Colonic mucosa (tissue), 4 donors: ENCODE measurements at regions not wholly inside any gene's neighbourhood (a gene's known extent, or its start where the extent isn't known, plus 50 kb on each side); places are given as distances from the start of the nearest gene placed in this dataset.

ENCODE experiments used
- DNase-seq: peaks from one replicate; pipeline ENCODE4 v3.0.0-alpha.2; 2020
- H3K27ac ChIP-seq: fragments of 200-600 bp; one replicate; pipeline ENCODE4 v1.8.0; 2021
- H3K27me3 ChIP-seq: fragments of 200-600 bp; one replicate; pipeline ENCODE4 v1.8.0; 2021
- H3K36me3 ChIP-seq: fragments of 200-600 bp; one replicate; pipeline ENCODE4 v1.8.0; 2021
- H3K4me1 ChIP-seq: fragments of 200-600 bp; one replicate; pipeline ENCODE4 v1.8.0; 2021; ENCODE audit warnings: mild to moderate bottlenecking
- H3K4me3 ChIP-seq: fragments of 200-600 bp; one replicate; pipeline ENCODE4 v1.8.0; 2021
- H3K9ac ChIP-seq, 2 donors: one replicate each; pipeline ENCODE4 v1.7.0; 2013; ENCODE audit warnings: control low read depth in 2 of 2, low read depth in 2 of 2, low read length in 2 of 2
- H3K9me3 ChIP-seq: fragments of 200-600 bp; one replicate; pipeline ENCODE4 v1.8.0; 2021
- CTCF ChIP-seq: fragments of 200-600 bp; IDR thresholded peaks from one replicate; pipeline ENCODE4 v1.8.0; 2022; ENCODE audit warnings: antibody characterized with exemption, mild to moderate bottlenecking
- intact Hi-C: fragments of 100-400 bp; cut with DNase I; formaldehyde crosslinking; loops from one replicate; pipeline ENCODE4 v1.14.1; 2022
- donor health status: healthy.
- donor health status: DM: no; HTN: no; CAD: no.
- donor health status: DM: no; HTN: no; CAD: no.

DNA sequence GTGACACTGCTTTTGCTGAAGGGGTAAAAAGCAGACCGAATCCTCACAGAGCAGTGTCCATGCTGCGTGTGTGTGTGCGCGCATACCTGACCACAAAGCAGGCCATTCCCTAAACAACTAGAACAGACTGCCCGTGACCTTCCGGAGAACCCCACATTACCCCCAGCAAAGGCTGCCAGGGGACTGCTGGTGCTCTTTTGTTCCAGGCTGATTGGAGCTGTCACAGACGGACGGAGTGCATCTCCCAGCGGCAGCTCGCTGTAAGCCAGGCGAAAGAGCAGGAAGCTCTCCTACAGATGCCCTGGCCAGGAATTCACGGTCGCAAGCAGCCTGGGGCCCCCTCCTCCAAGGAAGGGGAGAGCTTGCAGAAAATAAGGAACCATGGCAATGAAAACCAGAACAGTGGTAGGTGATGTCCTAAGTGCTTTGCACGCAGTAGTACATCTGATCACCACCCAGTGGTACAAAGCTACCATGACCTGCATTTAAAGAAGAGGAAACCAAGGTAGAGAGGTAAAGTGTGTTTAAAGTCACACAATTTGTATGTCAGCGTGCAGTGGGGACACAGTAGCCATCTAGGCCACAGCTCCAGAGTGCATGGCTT, 153.4 kb upstream of the DYNLRB2 start:
- Histone ChIP-seq H3K9ac (no peak overlapping the region), H3K27me3 (no peaks in the 10 kb centered on the region), H3K36me3 (no peaks in the 10 kb centered on the region), H3K4me1 (no peaks in the 10 kb centered on the region), H3K27ac (no peak overlapping the region), H3K4me3 (no peak overlapping the region), H3K9me3 (no peaks in the 10 kb centered on the region)
- intact Hi-C loops = no loop called here
- TF ChIP-seq CTCF = no peak
- DNase-seq = no peak

- DNase-seq = no peak
- no peak overlapping the region for H3K4me3 ChIP-seq
- no peaks in the 10 kb centered on the region for H3K36me3 ChIP-seq
- no peaks in the 10 kb centered on the region for H3K9me3 ChIP-seq
- no peaks in the 10 kb centered on the region for H3K27me3 ChIP-seq
- H3K9ac ChIP-seq = no peak overlapping the region
- no peaks in the 10 kb centered on the region for H3K4me1 ChIP-seq
- TF ChIP-seq CTCF = no peak
- H3K27ac ChIP-seq = no peak overlapping the region
- intact Hi-C loops = no loop called here
Measured at GRCh38 chr16:80384862-80385261, 155.9 kb upstream of the DYNLRB2 start.

DNA sequence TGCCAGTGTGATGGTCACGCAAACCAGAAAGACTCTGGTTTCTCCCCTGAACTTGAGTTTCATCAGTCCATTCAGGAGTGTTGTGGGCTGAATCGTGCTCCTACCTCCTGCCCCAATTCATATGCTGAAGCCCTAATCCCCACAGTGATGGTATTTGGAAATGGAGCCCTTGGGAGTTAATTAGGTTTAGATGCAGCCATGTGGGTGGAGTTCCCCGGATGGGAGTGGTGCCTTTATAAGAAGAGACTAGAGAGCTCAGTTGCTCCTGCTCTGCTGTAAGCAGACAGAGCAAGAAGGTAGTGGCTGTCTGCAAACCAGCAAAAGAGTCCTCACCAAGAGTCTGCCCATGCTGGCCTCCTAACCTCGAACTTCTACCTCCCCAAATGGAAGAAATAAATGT, 160.3 kb upstream of the DYNLRB2 start:
- no peak overlapping the region for H3K4me3 ChIP-seq
- H3K27me3 ChIP-seq = no peaks in the 10 kb centered on the region
- DNase-seq = no peak
- intact Hi-C loops = no loop called here
- no peaks in the 10 kb centered on the region for H3K36me3 ChIP-seq
- H3K27ac ChIP-seq = no peak overlapping the region
- no peaks in the 10 kb centered on the region for H3K4me1 ChIP-seq
- no peak for TF ChIP-seq CTCF
- no peaks in the 10 kb centered on the region for H3K9me3 ChIP-seq
- no peak overlapping the region for H3K9ac ChIP-seq

DNA sequence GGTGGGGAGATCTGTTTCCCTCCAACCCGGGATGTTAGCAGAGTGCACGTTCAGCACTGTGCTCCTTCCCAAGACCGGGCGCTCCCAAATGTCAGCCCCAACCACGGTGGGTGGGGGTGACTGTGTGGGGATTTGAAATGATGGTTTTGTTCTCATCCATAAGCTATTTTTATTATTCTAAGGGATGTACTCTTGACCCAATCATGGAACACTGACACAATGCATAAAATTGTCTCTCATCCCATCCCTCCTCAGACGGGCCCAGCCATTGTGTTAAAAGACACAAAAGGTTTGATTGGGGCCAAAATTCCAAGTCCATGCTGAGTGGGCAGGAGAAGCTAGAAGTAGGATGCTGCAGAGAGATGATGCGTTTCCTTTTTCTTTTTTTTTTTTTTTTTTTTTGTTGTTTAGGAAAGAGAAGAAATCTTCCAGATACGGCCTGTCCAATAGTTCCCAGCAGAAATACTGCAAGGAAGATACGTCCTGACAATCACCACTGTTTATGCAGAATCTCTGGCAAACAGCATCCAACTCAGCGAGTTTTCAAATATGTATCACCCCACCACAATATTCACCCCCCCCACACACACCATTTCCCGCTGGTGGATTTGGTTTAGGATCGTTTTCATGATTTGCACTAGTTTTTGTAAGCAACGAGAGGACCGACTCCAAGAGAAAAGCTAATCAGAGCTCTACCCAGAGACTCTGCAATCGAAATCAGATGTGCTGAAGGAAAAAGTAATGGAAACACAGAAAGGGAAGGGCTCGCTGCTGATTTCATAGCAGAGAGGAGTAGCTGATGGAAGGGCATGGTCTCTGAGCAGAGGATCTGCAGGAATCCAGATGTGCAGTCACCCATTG, 163.5 kb upstream of the DYNLRB2 start:
- DNase-seq = no peak
- intact Hi-C loops = no loop called here

GRCh38 chr16:80375973-80376372, 164.8 kb upstream of the DYNLRB2 start:
- intact Hi-C loops = no loop called here
- Histone ChIP-seq H3K4me3 (no peak overlapping the region), H3K9me3 (no peaks in the 10 kb centered on the region), H3K27ac (no peak overlapping the region), H3K27me3 (no peaks in the 10 kb centered on the region), H3K4me1 (no peaks in the 10 kb centered on the region), H3K9ac (no peak overlapping the region), H3K36me3 (no peaks in the 10 kb centered on the region)
- DNase-seq = no peak
- no peak for TF ChIP-seq CTCF

More for the DNA sequence above, 163.5 kb upstream of the DYNLRB2 start:
- H3K9ac ChIP-seq = no peak overlapping the region
- no peak overlapping the region for H3K27ac ChIP-seq
- H3K4me1 ChIP-seq = no peaks in the 10 kb centered on the region
- no peaks in the 10 kb centered on the region for H3K27me3 ChIP-seq
- H3K4me3 ChIP-seq = no peak overlapping the region
- H3K36me3 ChIP-seq = no peaks in the 10 kb centered on the region
- TF ChIP-seq CTCF = no peak
- H3K9me3 ChIP-seq = no peaks in the 10 kb centered on the region
